NOMO-1 treated with dmso at 0.1 percent for 144 hours (cell line): ENCODE measurements at regions not wholly inside any gene's neighbourhood (a gene's known extent, or its start where the extent isn't known, plus 50 kb on each side); places are given as distances from the start of the nearest gene placed in this dataset.
"Not testable (repeated sequence)": the region's sequence is repeated elsewhere in the genome, so short reads cannot be mapped to it uniquely, and the experiment has no call there.

Source experiments
- DNase-seq: peaks from one replicate; lab custom pipeline; 2025; ENCODE audit not compliant: unreplicated experiment; lab: John Stamatoyannopoulos, UW

- DNase-seq: no peak
Observed at GRCh38 chr7:54111814-54112511, 430.2 kb upstream of the VSTM2A start.

GRCh38 chr7:54112567-54112966 is 429.6 kb upstream of the VSTM2A start:
- no peak for DNase-seq

- DNase-seq: no peak
Observed at GRCh38 chr7:54115028-54115763, 427.0 kb upstream of the VSTM2A start.

GRCh38 chr7:54116956-54117355 is 425.2 kb upstream of the VSTM2A start:
- DNase-seq: no peak

- DNase-seq: no peak
Observed at GRCh38 chr7:54129035-54129434, 413.1 kb upstream of the VSTM2A start.

GRCh38 chr7:54141576-54141975 is 400.6 kb upstream of the VSTM2A start:
- DNase-seq: no peak

- no peak for DNase-seq
Observed at GRCh38 chr7:54145716-54146115, 396.5 kb upstream of the VSTM2A start.

- no peak for DNase-seq
Observed at GRCh38 chr7:54153462-54153861, 388.7 kb upstream of the VSTM2A start.

- DNase-seq: no peak
Observed at GRCh38 chr7:54159088-54159487, 383.1 kb upstream of the VSTM2A start.

GRCh38 chr7:54161621-54162020 is 380.6 kb upstream of the VSTM2A start:
- no peak for DNase-seq

- DNase-seq: no peak
Observed at GRCh38 chr7:54166419-54166818, 375.8 kb upstream of the VSTM2A start.

- DNase-seq: no peak
Observed at GRCh38 chr7:54179321-54180029, 362.7 kb upstream of the VSTM2A start.

GRCh38 chr7:54180796-54181195 is 361.4 kb upstream of the VSTM2A start:
- DNase-seq: no peak

GRCh38 chr7:54183055-54183454 is 359.1 kb upstream of the VSTM2A start:
- no peak for DNase-seq

GRCh38 chr7:54186336-54186735 is 355.8 kb upstream of the VSTM2A start:
- no peak for DNase-seq

GRCh38 chr7:54187886-54188685 is 354.1 kb upstream of the VSTM2A start:
- DNase-seq: no peak

GRCh38 chr7:54188843-54189242 is 353.3 kb upstream of the VSTM2A start:
- no peak for DNase-seq

- no peak for DNase-seq
Observed at GRCh38 chr7:54189330-54189729, 352.8 kb upstream of the VSTM2A start.

GRCh38 chr7:54201501-54201900 is 340.7 kb upstream of the VSTM2A start:
- no peak for DNase-seq

GRCh38 chr7:54215424-54215823 is 326.8 kb upstream of the VSTM2A start:
- DNase-seq: no peak

GRCh38 chr7:54226030-54226429 is 316.1 kb upstream of the VSTM2A start:
- DNase-seq: not testable (repeated sequence)
